Gastroesophageal sphincter (tissue), 3 donors: ENCODE measurements at regions not wholly inside any gene's neighbourhood (a gene's known extent, or its start where the extent isn't known, plus 50 kb on each side); places are given as distances from the start of the nearest gene placed in this dataset.
"Not testable (repeated sequence)": the region's sequence is repeated elsewhere in the genome, so short reads cannot be mapped to it uniquely, and the experiment has no call there.

Source experiments
- CTCF ChIP-seq, 4 experiments: fragments of 200-600 bp in 2 of 4; fragments of 450-650 bp in 2 of 4; sonication (generic) in 1 of 4; IDR thresholded peaks; one replicate each; pipeline ENCODE4 v1.5.1; 2017 to 2019; ENCODE audit warnings: antibody characterized with exemption in 4 of 4, mild to moderate bottlenecking in 2 of 4, moderate library complexity in 2 of 4
- EP300 ChIP-seq: sonication (generic); formaldehyde crosslinking; IDR thresholded peaks from one replicate; pipeline ENCODE4 v1.6.1; 2017; ENCODE audit warnings: antibody characterized with exemption, mild to moderate bottlenecking
- POLR2AphosphoS5 ChIP-seq: sonication (generic); formaldehyde crosslinking; IDR thresholded peaks from one replicate; pipeline ENCODE4 v1.6.1; 2017; ENCODE audit warnings: antibody characterized with exemption

- TF ChIP-seq POLR2AphosphoS5; CTCF (IDR thresholded peaks at IDR 0.05); EP300: not testable (repeated sequence)
Observed at GRCh38 chr16:22656573-22656972, 145.9 kb downstream of the NPIPB5 start.
